H9 (cell line): ENCODE measurements at regions not wholly inside any gene's neighbourhood (a gene's known extent, or its start where the extent isn't known, plus 50 kb on each side); places are given as distances from the start of the nearest gene placed in this dataset.

Experiments
- DNase-seq: peaks from one replicate; pipeline ENCODE4 v3.0.0-alpha.2; 2017
- H2AFZ ChIP-seq: one replicate; pipeline ENCODE4 v1.6.1; 2013; ENCODE audit warnings: mild to moderate bottlenecking, low read length, control low read depth, moderate library complexity
- H2AK5ac ChIP-seq: 2 replicates; pipeline ENCODE4 v1.6.1; 2013; ENCODE audit warnings: low read length, control low read depth, mixed read lengths; ENCODE audit not compliant: insufficient read length
- H2BK120ac ChIP-seq: one replicate; pipeline ENCODE4 v1.6.1; 2013; ENCODE audit warnings: low read depth, mild to moderate bottlenecking, low read length, control low read depth, inconsistent platforms; ENCODE audit not compliant: poor library complexity, severe bottlenecking
- H2BK12ac ChIP-seq: 2 replicates; pipeline ENCODE4 v1.6.1; 2013; ENCODE audit warnings: low read length, control low read depth, mixed read lengths, low read depth; ENCODE audit not compliant: insufficient read length
- H2BK15ac ChIP-seq: 2 replicates; pipeline ENCODE4 v1.6.1; 2013; ENCODE audit warnings: low read depth, low read length, control low read depth
- H2BK20ac ChIP-seq: one replicate; pipeline ENCODE4 v1.6.1; 2013; ENCODE audit warnings: low read depth, mild to moderate bottlenecking, low read length, control low read depth, inconsistent platforms; ENCODE audit not compliant: poor library complexity, severe bottlenecking
- H2BK5ac ChIP-seq: 2 replicates; pipeline ENCODE4 v1.6.1; 2013; ENCODE audit warnings: low read length, control low read depth, mixed read lengths; ENCODE audit not compliant: insufficient read length
- H3K14ac ChIP-seq: 2 replicates; pipeline ENCODE4 v1.6.1; 2013; ENCODE audit warnings: low read length, control low read depth; ENCODE audit not compliant: insufficient read depth
- H3K18ac ChIP-seq: 2 replicates; pipeline ENCODE4 v1.6.1; 2013; ENCODE audit warnings: low read depth, mild to moderate bottlenecking, mixed read lengths, low read length, control low read depth; ENCODE audit not compliant: insufficient read length
- H3K23ac ChIP-seq: 2 replicates; pipeline ENCODE4 v1.6.1; 2013; ENCODE audit warnings: low read length, control low read depth, mixed read lengths, low read depth; ENCODE audit not compliant: insufficient read length
- H3K23me2 ChIP-seq: 2 replicates; pipeline ENCODE4 v1.6.1; 2013; ENCODE audit warnings: low read depth, mild to moderate bottlenecking, mixed read lengths, low read length, control low read depth; ENCODE audit not compliant: insufficient read length, poor library complexity, severe bottlenecking
- H3K27ac ChIP-seq: 2 replicates; pipeline ENCODE4 v1.5.1; 2013; ENCODE audit warnings: low read length, control low read depth, mixed read lengths, low read depth; ENCODE audit not compliant: insufficient read length
- H3K27me3 ChIP-seq: 2 replicates; pipeline ENCODE4 v1.6.1; 2013; ENCODE audit warnings: low read length, control low read depth, inconsistent platforms; ENCODE audit not compliant: insufficient read depth
- H3K4ac ChIP-seq: 2 replicates; pipeline ENCODE4 v1.6.1; 2013; ENCODE audit warnings: low read depth, mild to moderate bottlenecking, control low read depth, inconsistent platforms, low read length, moderate library complexity
- H3K4me1 ChIP-seq: 2 replicates; pipeline ENCODE4 v1.6.1; 2013; ENCODE audit warnings: low read length, control low read depth, inconsistent platforms; ENCODE audit not compliant: insufficient read depth
- H3K4me2 ChIP-seq: 2 replicates; pipeline ENCODE4 v1.6.1; 2013; ENCODE audit warnings: low read length, control low read depth, mixed read lengths; ENCODE audit not compliant: insufficient read length, insufficient read depth
- H3K56ac ChIP-seq: 2 replicates; pipeline ENCODE4 v1.6.1; 2013; ENCODE audit warnings: low read depth, mild to moderate bottlenecking, mixed read lengths, low read length, control low read depth; ENCODE audit not compliant: insufficient read length
- H3K79me1 ChIP-seq: 2 replicates; pipeline ENCODE4 v1.6.1; 2013; ENCODE audit warnings: low read depth, mild to moderate bottlenecking, moderate library complexity, low read length, control low read depth, inconsistent platforms; ENCODE audit not compliant: insufficient read depth, poor library complexity, severe bottlenecking
- H3K79me2 ChIP-seq: 2 replicates; pipeline ENCODE4 v1.6.1; 2013; ENCODE audit warnings: low read length, control low read depth, inconsistent platforms; ENCODE audit not compliant: insufficient read depth
- H3K9ac ChIP-seq: 2 replicates; pipeline ENCODE4 v1.6.1; 2013; ENCODE audit warnings: low read length, control low read depth, mixed read lengths; ENCODE audit not compliant: insufficient read length; ENCODE audit errors: extremely low read depth
- H3K9me3 ChIP-seq: one replicate; pipeline ENCODE4 v1.6.1; 2013; ENCODE audit warnings: low read depth, low read length, inconsistent platforms; ENCODE audit not compliant: control insufficient read depth
- H3T11ph ChIP-seq: one replicate; pipeline ENCODE4 v1.6.1; 2013; ENCODE audit warnings: mild to moderate bottlenecking, low read length, control low read depth, inconsistent platforms
- H4K20me1 ChIP-seq: one replicate; pipeline ENCODE4 v1.6.1; 2013; ENCODE audit not compliant: control insufficient read depth, insufficient read length, insufficient read depth
- H4K5ac ChIP-seq: 2 replicates; pipeline ENCODE4 v1.6.1; 2013; ENCODE audit warnings: low read depth, mild to moderate bottlenecking, mixed read lengths, low read length, control low read depth; ENCODE audit not compliant: insufficient read length
- H4K8ac ChIP-seq: replicated peaks from 2 replicates; pipeline ENCODE4 v1.6.1; 2013; ENCODE audit warnings: low read length, control low read depth, mixed read lengths, low read depth; ENCODE audit not compliant: insufficient read length
- H4K91ac ChIP-seq: 2 replicates; pipeline ENCODE4 v1.6.1; 2013; ENCODE audit warnings: low read depth, mild to moderate bottlenecking, moderate library complexity, mixed read lengths, low read length, control low read depth; ENCODE audit not compliant: insufficient read length
- H3K27ac Mint-ChIP-seq, 3 experiments: 2 replicates in 2 of 3; 3 replicates in 1 of 3; pipeline ENCODE4 v1.8.0; 2020 to 2021; ENCODE audit warnings: mixed read lengths in 3 of 3, mild to moderate bottlenecking in 1 of 3, moderate library complexity in 1 of 3
- H3K27me3 Mint-ChIP-seq: 2 replicates; pipeline ENCODE4 v1.8.0; 2021; ENCODE audit warnings: low read depth, mild to moderate bottlenecking, moderate library complexity, mixed read lengths
- H3K36me3 Mint-ChIP-seq, 3 experiments: 2 replicates in 2 of 3; 3 replicates in 1 of 3; pipeline ENCODE4 v1.8.0; 2020 to 2021; ENCODE audit warnings: low read depth in 3 of 3, mixed read lengths in 3 of 3; ENCODE audit not compliant: insufficient read depth in 1 of 3
- H3K4me1 Mint-ChIP-seq, 2 experiments: 2 replicates each; pipeline ENCODE4 v1.8.0; 2020; ENCODE audit warnings: mixed read lengths in 2 of 2
- H3K4me3 Mint-ChIP-seq, 2 experiments: 2 replicates in 1 of 2; 3 replicates in 1 of 2; pipeline ENCODE4 v1.8.0; 2020 to 2021; ENCODE audit warnings: mild to moderate bottlenecking in 2 of 2, mixed read lengths in 2 of 2, moderate library complexity in 1 of 2
- H3K9me3 Mint-ChIP-seq, 2 experiments: 2 replicates in 1 of 2; 3 replicates in 1 of 2; pipeline ENCODE4 v1.8.0; 2020; ENCODE audit warnings: mild to moderate bottlenecking in 2 of 2, mixed read lengths in 2 of 2, moderate library complexity in 1 of 2
- WGBS: extraction: QIAGEN DNeasy Blood & Tissue Kit; methylation state at CpG from one replicate; pipeline ENCODE4 v1.1.7; 2013; ENCODE audit warnings: missing lambda C conversion rate, low lambda C conversion rate, mixed read lengths; ENCODE audit not compliant: insufficient read length; ENCODE audit errors: extremely low coverage; 5-methylcytosine and 5-hydroxymethylcytosine counted together
- TF ChIP-seq, protein P1 (sequence below): fragments of 200-600 bp; sonication (generic); conservative IDR thresholded peaks from 3 replicates; pipeline ENCODE4 v1.8.0; 2021; ENCODE audit warnings: antibody characterized with exemption, mild to moderate bottlenecking

DNA sequence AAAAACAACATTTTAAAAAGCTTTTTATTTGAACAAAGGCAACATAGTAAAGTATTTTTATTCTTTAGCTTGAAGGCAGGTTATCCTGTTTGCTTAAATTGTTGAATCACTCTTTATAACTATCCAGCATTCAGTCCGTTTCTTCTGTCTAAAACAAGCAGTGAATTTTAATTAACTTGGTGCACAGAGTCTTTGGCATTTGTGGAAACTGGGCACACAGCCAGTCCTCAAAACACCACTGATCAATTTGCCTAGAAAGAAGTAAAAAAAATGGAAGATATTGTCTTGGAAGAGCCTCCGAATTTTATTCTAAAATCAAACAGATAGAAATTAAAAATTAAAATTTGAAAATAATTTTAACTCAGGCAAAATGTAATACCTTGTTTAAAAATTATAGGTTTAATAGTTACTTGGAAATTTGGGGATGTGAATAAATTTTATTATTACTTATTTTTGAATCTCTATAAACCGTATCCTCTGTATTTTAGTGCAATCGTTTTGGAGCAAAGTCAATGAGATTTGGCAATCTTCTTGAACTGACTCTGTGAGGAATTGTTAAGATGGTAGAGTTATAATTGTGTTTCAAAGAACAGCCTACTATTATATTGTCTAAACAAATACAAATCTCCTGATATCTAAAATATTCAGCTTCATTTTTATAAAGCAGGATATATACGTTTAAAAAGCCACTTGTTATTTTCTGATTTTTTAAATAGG, 927.0 kb downstream of the SLC16A7 start:
- DNase-seq, result no peak
- no peak overlapping the region for H3K4me3 Mint-ChIP-seq
- Histone ChIP-seq H3K18ac (no peak overlapping the region), H2BK5ac (no peak overlapping the region), H4K8ac (no peak overlapping the region), H4K20me1 (no peaks in the 10 kb centered on the region), H4K91ac (no peak overlapping the region), H3K14ac (no peak overlapping the region), H3K4ac (no peak overlapping the region), H3K9ac (no peak overlapping the region), H3K79me1 (no peaks in the 10 kb centered on the region), H3K4me1 (no peaks in the 10 kb centered on the region), H3K4me2 (no peak overlapping the region), H2BK120ac (no peak overlapping the region), H3K23me2 (no peaks in the 10 kb centered on the region), H3K79me2 (no peaks in the 10 kb centered on the region), H2BK15ac (no peak overlapping the region), H3K9me3 (no peaks in the 10 kb centered on the region), H3K56ac (no peak overlapping the region), H3T11ph (no peak overlapping the region), H2AFZ (no peak overlapping the region), H3K27ac (no peak overlapping the region), H2BK20ac (no peak overlapping the region), H2BK12ac (no peak overlapping the region), H3K23ac (no peak overlapping the region), H3K27me3 (no peaks in the 10 kb centered on the region), H4K5ac (no peak overlapping the region), H2AK5ac (no peak overlapping the region)
- H3K36me3 Mint-ChIP-seq, result peaks cover 0 to 6% (median 0%) of the 10 kb centered on the region in 3 experiments; a peak in 2 of 7 replicates
- H3K9me3 Mint-ChIP-seq, result peaks cover 9 to 13% of the 10 kb centered on the region in 2 experiments; a peak in 4 of 5 replicates
- H3K27me3 Mint-ChIP-seq, result no peaks in the 10 kb centered on the region
- H3K27ac Mint-ChIP-seq, result no peak overlapping the region
- H3K4me1 Mint-ChIP-seq, result no peaks in the 10 kb centered on the region
- no CpG with 5 or more reads among the region's 5 CpGs for WGBS
- TF ChIP-seq, protein P1, sequence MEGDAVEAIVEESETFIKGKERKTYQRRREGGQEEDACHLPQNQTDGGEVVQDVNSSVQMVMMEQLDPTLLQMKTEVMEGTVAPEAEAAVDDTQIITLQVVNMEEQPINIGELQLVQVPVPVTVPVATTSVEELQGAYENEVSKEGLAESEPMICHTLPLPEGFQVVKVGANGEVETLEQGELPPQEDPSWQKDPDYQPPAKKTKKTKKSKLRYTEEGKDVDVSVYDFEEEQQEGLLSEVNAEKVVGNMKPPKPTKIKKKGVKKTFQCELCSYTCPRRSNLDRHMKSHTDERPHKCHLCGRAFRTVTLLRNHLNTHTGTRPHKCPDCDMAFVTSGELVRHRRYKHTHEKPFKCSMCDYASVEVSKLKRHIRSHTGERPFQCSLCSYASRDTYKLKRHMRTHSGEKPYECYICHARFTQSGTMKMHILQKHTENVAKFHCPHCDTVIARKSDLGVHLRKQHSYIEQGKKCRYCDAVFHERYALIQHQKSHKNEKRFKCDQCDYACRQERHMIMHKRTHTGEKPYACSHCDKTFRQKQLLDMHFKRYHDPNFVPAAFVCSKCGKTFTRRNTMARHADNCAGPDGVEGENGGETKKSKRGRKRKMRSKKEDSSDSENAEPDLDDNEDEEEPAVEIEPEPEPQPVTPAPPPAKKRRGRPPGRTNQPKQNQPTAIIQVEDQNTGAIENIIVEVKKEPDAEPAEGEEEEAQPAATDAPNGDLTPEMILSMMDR, result no peak
